ENCODE measurements at regions not wholly inside any gene's neighbourhood (a gene's known extent, or its start where the extent isn't known, plus 50 kb on each side); places are given as distances from the start of the nearest gene placed in this dataset.

GRCh38 chr2:71798266-71799012 is 345.1 kb downstream of the DYSF start:
- peak; percentile 41 to 66 (median 62) for TF ChIP-seq CTCF (IDR thresholded peaks at IDR 0.05 in 2 of 3, conservative IDR thresholded peaks at IDR 0.05 in 1 of 3; ENCODE audit: control insufficient read depth in 2 of 3, extremely low read depth in 1 of 3, insufficient read depth in 1 of 3, low read depth in 3 of 3, low read length in 3 of 3)
- TF ChIP-seq REST (IDR thresholded peaks at IDR 0.05; ENCODE audit: low read depth, low read length): no peak
- no peak for TF ChIP-seq ZNF384 (IDR thresholded peaks at IDR 0.05; ENCODE audit: borderline replicate concordance, low read depth, low read length)
- TF ChIP-seq POLR2A (IDR thresholded peaks at IDR 0.05; ENCODE audit: low read depth, low read length): no peak
- no peak for TF ChIP-seq CHD4 (IDR thresholded peaks at IDR 0.05)
- no peak for TF ChIP-seq USF1 (IDR thresholded peaks at IDR 0.05; ENCODE audit: borderline replicate concordance, extremely low read length, insufficient read depth, low read depth, low read length)
- no peak for TF ChIP-seq ZNF274 (IDR thresholded peaks at IDR 0.05; ENCODE audit: insufficient read depth, insufficient read length)
- no peak for TF ChIP-seq ELK1 (IDR thresholded peaks at IDR 0.05; ENCODE audit: low read depth, low read length)
- no peak for TF ChIP-seq YBX1 (IDR thresholded peaks at IDR 0.05)
- no peak for TF ChIP-seq GABPA (IDR thresholded peaks at IDR 0.05; ENCODE audit: low read depth)

Measured in GM12878 (cell line).